ENCODE measurements at regions not wholly inside any gene's neighbourhood (a gene's known extent, or its start where the extent isn't known, plus 50 kb on each side); places are given as distances from the start of the nearest gene placed in this dataset.

GRCh38 chr2:33671198-33671597, 72.1 kb upstream of the FAM98A start:
- ATAC-seq (ENCODE audit: low read depth in 2 of 2): no peak
- Mint-ChIP-seq H3K4me1 (no peaks in the 10 kb centered on the region), H3K27me3 (peaks cover 7% of the 10 kb centered on the region), H3K4me3 (no peak overlapping the region), H3K27ac (no peak overlapping the region), H3K36me3 (no peaks in the 10 kb centered on the region), H3K9me3 (no peaks in the 10 kb centered on the region)
- H3K36me3 ChIP-seq (ENCODE audit: control insufficient read depth, insufficient read depth, low read length): no peaks in the 10 kb centered on the region
- no peak overlapping the region for H3K27ac ChIP-seq (ENCODE audit: insufficient read depth, low read length, poor library complexity, severe bottlenecking)
- H3K4me3 ChIP-seq (ENCODE audit: low read depth, low read length): no peak overlapping the region
- H3K4me1 ChIP-seq (ENCODE audit: control insufficient read depth, insufficient read depth, low read length, poor library complexity, severe bottlenecking): no peaks in the 10 kb centered on the region
- no peaks in the 10 kb centered on the region for H3K9me3 ChIP-seq (ENCODE audit: control insufficient read depth in 2 of 2, low read length in 2 of 2)
- no peak for DNase-seq
- no peaks in the 10 kb centered on the region for H3K27me3 ChIP-seq (ENCODE audit: control insufficient read depth, insufficient read depth, low read length)

GRCh38 chr2:33670392-33670937, 71.4 kb upstream of the FAM98A start:
- Histone ChIP-seq H3K4me3 (ENCODE audit: low read depth, low read length) (no peak overlapping the region), H3K27me3 (ENCODE audit: control insufficient read depth, insufficient read depth, low read length) (no peaks in the 10 kb centered on the region), H3K4me1 (ENCODE audit: control insufficient read depth, insufficient read depth, low read length, poor library complexity, severe bottlenecking) (no peaks in the 10 kb centered on the region), H3K27ac (ENCODE audit: insufficient read depth, low read length, poor library complexity, severe bottlenecking) (no peak overlapping the region), H3K36me3 (ENCODE audit: control insufficient read depth, insufficient read depth, low read length) (no peaks in the 10 kb centered on the region), H3K9me3 (ENCODE audit: control insufficient read depth in 2 of 2, low read length in 2 of 2) (peaks cover 0 to under 1% of the 10 kb centered on the region in 2 experiments)
- Mint-ChIP-seq H3K9me3 (peaks cover 0 to 3% (median 0%) of the 10 kb centered on the region in 7 donors), H3K27me3 (peaks cover 7% of the 10 kb centered on the region), H3K36me3 (no peaks in the 10 kb centered on the region), H3K4me3 (no peak overlapping the region), H3K4me1 (no peaks in the 10 kb centered on the region), H3K27ac (no peak overlapping the region)
- DNase-seq: no peak
- ATAC-seq (ENCODE audit: low read depth in 2 of 2): no peak

DNA sequence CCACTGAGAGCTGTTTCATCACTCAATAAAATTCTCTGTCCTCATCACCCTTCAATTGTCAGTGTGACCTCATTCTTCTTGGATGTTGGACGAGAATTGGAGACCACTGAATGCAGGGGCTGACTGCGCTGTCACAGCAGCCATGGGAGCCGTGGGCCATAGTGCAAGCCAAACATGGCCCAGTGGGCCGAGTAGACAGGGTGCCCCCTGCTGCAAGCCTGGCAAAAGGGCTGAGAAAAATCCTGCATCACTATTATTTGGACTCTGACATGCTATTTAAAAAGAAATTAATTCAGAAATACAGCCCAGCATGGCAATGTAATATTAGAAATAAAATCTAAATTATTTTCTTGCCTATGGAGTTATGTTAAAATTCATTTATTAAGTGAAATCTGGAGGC, 67.8 kb upstream of the FAM98A start:
- ATAC-seq (ENCODE audit: low read depth in 2 of 2): no peak
- H3K4me3 Mint-ChIP-seq: no peak overlapping the region
- Histone ChIP-seq H3K36me3 (ENCODE audit: control insufficient read depth, insufficient read depth, low read length) (no peaks in the 10 kb centered on the region), H3K27ac (ENCODE audit: insufficient read depth, low read length, poor library complexity, severe bottlenecking) (no peak overlapping the region), H3K27me3 (ENCODE audit: control insufficient read depth, insufficient read depth, low read length) (no peaks in the 10 kb centered on the region), H3K9me3 (ENCODE audit: control insufficient read depth in 2 of 2, low read length in 2 of 2) (peaks cover 4 to 8% of the 10 kb centered on the region in 2 experiments), H3K4me1 (ENCODE audit: control insufficient read depth, insufficient read depth, low read length, poor library complexity, severe bottlenecking) (no peaks in the 10 kb centered on the region), H3K4me3 (ENCODE audit: low read depth, low read length) (no peak overlapping the region)
- H3K27ac Mint-ChIP-seq: no peak overlapping the region
- H3K36me3 Mint-ChIP-seq: no peaks in the 10 kb centered on the region
- peaks cover 0 to 12% (median 0%) of the 10 kb centered on the region in 7 donors for H3K9me3 Mint-ChIP-seq
- no peaks in the 10 kb centered on the region for H3K27me3 Mint-ChIP-seq
- no peaks in the 10 kb centered on the region for H3K4me1 Mint-ChIP-seq
- DNase-seq: no peak

DNA sequence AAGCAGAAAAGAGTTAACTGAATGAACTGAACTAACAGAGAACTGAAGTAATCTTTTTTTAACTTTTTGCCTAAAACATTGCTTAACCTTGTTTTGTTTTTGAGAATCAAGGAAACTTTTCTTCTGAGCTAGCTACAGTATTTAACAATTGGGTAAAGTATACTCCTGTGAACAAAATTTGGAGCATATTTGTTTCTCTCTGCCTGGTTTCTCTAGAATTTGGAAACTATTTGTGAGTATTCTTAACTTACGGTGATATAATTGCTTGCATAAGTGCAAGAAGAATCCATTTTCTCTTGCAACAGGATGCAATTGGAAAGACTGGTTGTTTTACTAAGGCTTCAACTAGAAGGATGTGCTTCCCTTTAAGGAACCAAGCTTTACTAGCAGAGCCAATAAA, 65.9 kb upstream of the FAM98A start:
- DNase-seq (no peak), ATAC-seq (ENCODE audit: low read depth in 2 of 2) (no peak)
- no peak overlapping the region for H3K27ac Mint-ChIP-seq
- H3K36me3 ChIP-seq (ENCODE audit: control insufficient read depth, insufficient read depth, low read length): no peaks in the 10 kb centered on the region
- no peaks in the 10 kb centered on the region for H3K4me1 ChIP-seq (ENCODE audit: control insufficient read depth, insufficient read depth, low read length, poor library complexity, severe bottlenecking)
- no peak overlapping the region for H3K4me3 Mint-ChIP-seq
- peaks cover 4 to 8% of the 10 kb centered on the region in 2 experiments for H3K9me3 ChIP-seq (ENCODE audit: control insufficient read depth in 2 of 2, low read length in 2 of 2)
- no peaks in the 10 kb centered on the region for H3K27me3 ChIP-seq (ENCODE audit: control insufficient read depth, insufficient read depth, low read length)
- H3K27me3 Mint-ChIP-seq: no peaks in the 10 kb centered on the region
- H3K9me3 Mint-ChIP-seq: peaks cover 0 to 12% (median 1%) of the 10 kb centered on the region in 7 donors
- no peaks in the 10 kb centered on the region for H3K36me3 Mint-ChIP-seq
- no peak overlapping the region for H3K27ac ChIP-seq (ENCODE audit: insufficient read depth, low read length, poor library complexity, severe bottlenecking)
- no peaks in the 10 kb centered on the region for H3K4me1 Mint-ChIP-seq
- no peak overlapping the region for H3K4me3 ChIP-seq (ENCODE audit: low read depth, low read length)

DNA sequence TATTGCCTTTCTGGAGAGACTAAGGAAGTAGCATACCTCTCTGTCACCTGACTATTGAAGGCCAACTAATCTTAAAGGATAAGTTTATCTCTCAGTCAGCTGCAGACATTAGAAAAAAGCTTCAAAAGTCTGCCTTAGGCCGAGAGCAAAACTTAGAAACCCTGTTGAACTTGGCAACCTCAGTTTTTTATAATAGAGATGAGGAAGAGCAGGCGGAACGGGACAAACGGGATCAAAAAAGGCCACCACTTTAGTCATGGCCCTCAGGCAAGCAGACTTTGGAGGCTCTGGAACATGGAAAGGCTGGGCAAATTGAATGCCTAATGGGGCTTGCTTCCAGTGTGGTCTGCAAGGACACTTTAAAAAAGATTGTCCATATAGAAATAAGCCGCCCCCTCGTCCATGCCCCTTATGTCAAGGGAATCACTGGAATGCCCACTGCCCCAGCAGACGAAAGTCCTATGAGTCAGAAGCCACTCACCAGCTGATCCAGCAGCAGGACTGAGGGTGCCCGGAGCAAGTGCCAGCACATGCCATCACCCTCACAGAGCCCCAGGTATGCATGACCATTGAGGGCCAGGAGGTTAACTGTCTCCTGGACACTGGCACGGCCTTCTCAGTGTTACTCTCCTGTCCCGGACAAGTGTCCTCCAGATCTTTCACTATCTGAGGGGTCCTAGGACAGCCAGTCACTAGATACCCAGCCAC, 61.5 kb upstream of the FAM98A start:
- Mint-ChIP-seq H3K27me3 (no peaks in the 10 kb centered on the region), H3K9me3 (peaks cover 0 to 16% (median 3%) of the 10 kb centered on the region in 7 donors), H3K4me3 (no peak overlapping the region), H3K36me3 (peaks cover 3% of the 10 kb centered on the region), H3K27ac (no peak overlapping the region), H3K4me1 (no peaks in the 10 kb centered on the region)
- H3K4me3 ChIP-seq (ENCODE audit: low read depth, low read length): no peak overlapping the region
- H3K36me3 ChIP-seq (ENCODE audit: control insufficient read depth, insufficient read depth, low read length): no peaks in the 10 kb centered on the region
- H3K9me3 ChIP-seq (ENCODE audit: control insufficient read depth in 2 of 2, low read length in 2 of 2): peaks cover 5 to 8% of the 10 kb centered on the region in 2 experiments
- DNase-seq: no peak
- H3K27me3 ChIP-seq (ENCODE audit: control insufficient read depth, insufficient read depth, low read length): no peaks in the 10 kb centered on the region
- H3K4me1 ChIP-seq (ENCODE audit: control insufficient read depth, insufficient read depth, low read length, poor library complexity, severe bottlenecking): no peaks in the 10 kb centered on the region
- ATAC-seq (ENCODE audit: low read depth in 2 of 2): no peak
- H3K27ac ChIP-seq (ENCODE audit: insufficient read depth, low read length, poor library complexity, severe bottlenecking): no peak overlapping the region

GRCh38 chr2:33655626-33656320, 56.7 kb upstream of the FAM98A start:
- H3K27ac Mint-ChIP-seq: no peak overlapping the region
- H3K4me1 Mint-ChIP-seq: no peaks in the 10 kb centered on the region
- no peak for ATAC-seq (ENCODE audit: low read depth in 2 of 2)
- peaks cover 0 to 7% (median 3%) of the 10 kb centered on the region in 7 donors for H3K9me3 Mint-ChIP-seq
- Histone ChIP-seq H3K36me3 (ENCODE audit: control insufficient read depth, insufficient read depth, low read length) (no peaks in the 10 kb centered on the region), H3K4me3 (ENCODE audit: low read depth, low read length) (no peak overlapping the region), H3K27ac (ENCODE audit: insufficient read depth, low read length, poor library complexity, severe bottlenecking) (no peak overlapping the region), H3K9me3 (ENCODE audit: control insufficient read depth in 2 of 2, low read length in 2 of 2) (peaks cover 0 to 3% of the 10 kb centered on the region in 2 experiments), H3K4me1 (ENCODE audit: control insufficient read depth, insufficient read depth, low read length, poor library complexity, severe bottlenecking) (no peaks in the 10 kb centered on the region), H3K27me3 (ENCODE audit: control insufficient read depth, insufficient read depth, low read length) (no peaks in the 10 kb centered on the region)
- no peaks in the 10 kb centered on the region for H3K27me3 Mint-ChIP-seq
- H3K4me3 Mint-ChIP-seq: no peak overlapping the region
- DNase-seq: no peak
- peaks cover 3% of the 10 kb centered on the region for H3K36me3 Mint-ChIP-seq

DNA sequence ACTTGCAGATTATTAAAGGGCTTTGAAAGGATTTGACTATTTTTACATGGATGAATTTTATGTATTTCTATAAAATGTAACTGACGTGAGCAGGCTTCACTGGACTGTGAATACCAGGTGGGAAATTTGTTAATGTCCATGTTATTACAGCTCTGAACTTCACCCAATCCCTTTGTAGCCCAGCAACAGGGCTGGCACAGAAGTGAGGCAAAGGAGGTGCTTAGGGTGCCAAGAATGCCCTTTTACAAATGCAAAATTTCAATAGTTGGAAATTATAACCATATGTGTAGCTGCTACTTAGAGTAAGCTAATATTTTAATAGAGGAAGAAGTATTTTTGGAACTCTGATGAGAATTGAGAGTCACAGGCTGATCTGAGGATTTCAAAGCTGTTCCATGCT, 53.7 kb upstream of the FAM98A start:
- H3K27ac Mint-ChIP-seq: no peak overlapping the region

More for the DNA sequence above, 53.7 kb upstream of the FAM98A start:
- H3K9me3 Mint-ChIP-seq: peaks cover 0 to 7% (median 0%) of the 10 kb centered on the region in 7 donors
- H3K27me3 Mint-ChIP-seq: peaks cover 5% of the 10 kb centered on the region
- no peaks in the 10 kb centered on the region for H3K4me1 Mint-ChIP-seq
- Histone ChIP-seq H3K9me3 (ENCODE audit: control insufficient read depth in 2 of 2, low read length in 2 of 2) (peaks cover 0 to 3% of the 10 kb centered on the region in 2 experiments), H3K27ac (ENCODE audit: insufficient read depth, low read length, poor library complexity, severe bottlenecking) (no peak overlapping the region), H3K4me1 (ENCODE audit: control insufficient read depth, insufficient read depth, low read length, poor library complexity, severe bottlenecking) (no peaks in the 10 kb centered on the region), H3K36me3 (ENCODE audit: control insufficient read depth, insufficient read depth, low read length) (no peaks in the 10 kb centered on the region), H3K27me3 (ENCODE audit: control insufficient read depth, insufficient read depth, low read length) (no peaks in the 10 kb centered on the region), H3K4me3 (ENCODE audit: low read depth, low read length) (no peak overlapping the region)
- peaks cover 3% of the 10 kb centered on the region for H3K36me3 Mint-ChIP-seq
- no peak for ATAC-seq (ENCODE audit: low read depth in 2 of 2)
- no peak for DNase-seq
- H3K4me3 Mint-ChIP-seq: no peak overlapping the region

Measured in CD4-positive, CD25-positive, alpha-beta regulatory T cell (primary cell).